ENCODE measurements at regions not wholly inside any gene's neighbourhood (a gene's known extent, or its start where the extent isn't known, plus 50 kb on each side); places are given as distances from the start of the nearest gene placed in this dataset.
"Not testable (repeated sequence)": the region's sequence is repeated elsewhere in the genome, so short reads cannot be mapped to it uniquely, and the experiment has no call there.

DNA sequence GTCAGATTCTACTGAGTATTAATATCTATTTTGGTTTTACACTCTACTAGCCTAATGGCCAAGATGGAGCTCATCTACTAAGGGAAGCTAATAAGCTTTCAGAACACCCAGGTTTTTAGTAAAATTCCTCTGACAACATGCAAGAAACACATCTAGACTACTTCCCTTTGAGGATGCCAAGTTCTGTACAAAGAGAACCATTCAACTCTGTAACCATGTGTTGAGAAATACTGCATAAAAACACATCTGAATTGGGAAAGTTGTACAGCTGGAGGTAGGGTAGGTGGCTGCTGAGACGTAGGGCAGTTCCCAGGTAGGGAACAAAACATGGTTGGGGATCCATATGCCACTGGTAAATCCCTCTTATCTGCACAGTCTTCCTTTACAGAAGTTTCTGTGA is 66.2 kb downstream of the SC5D start:
- DNase-seq, result no peak

DNA sequence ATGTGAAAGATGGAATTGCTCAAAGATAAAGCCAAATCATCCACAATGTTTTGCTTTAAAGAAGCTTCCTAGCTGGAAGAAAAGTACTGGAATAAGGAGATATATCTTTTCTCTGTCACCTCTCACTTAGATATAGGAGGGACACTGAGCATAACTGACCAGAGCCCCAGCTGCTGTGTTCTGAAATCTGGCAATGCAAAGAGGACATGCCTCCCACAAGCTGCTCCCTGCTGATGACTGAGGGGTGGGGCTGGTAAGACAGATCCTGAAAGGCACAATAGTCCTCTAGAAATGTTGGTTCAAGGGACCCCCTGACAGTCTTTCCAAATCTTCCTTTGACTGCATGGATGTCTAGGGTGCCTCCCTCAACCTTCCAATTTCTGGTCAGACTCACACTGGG is 67.0 kb downstream of the SC5D start:
- DNase-seq, result no peak

DNA sequence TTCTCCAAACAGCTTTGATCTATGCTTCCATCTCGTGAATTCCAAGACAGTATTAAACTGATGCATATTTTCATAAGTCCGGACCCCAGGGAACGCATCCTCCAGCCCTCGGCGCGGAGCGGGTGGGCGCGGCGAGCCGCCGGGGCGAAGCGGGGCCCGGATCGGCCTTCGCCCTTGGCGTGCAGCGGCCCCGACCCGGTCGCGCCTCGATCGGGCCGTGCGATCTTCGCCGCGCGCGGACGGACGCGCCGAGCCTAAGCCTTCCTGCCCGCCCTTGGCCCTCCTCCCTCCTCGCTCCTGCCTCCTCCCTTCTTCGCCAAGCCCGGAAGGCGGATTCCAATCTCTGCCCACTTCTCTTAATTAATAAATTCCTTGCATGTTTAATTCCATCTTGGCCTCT is 70.4 kb downstream of the SC5D start:
- not testable (repeated sequence) for DNase-seq

DNA sequence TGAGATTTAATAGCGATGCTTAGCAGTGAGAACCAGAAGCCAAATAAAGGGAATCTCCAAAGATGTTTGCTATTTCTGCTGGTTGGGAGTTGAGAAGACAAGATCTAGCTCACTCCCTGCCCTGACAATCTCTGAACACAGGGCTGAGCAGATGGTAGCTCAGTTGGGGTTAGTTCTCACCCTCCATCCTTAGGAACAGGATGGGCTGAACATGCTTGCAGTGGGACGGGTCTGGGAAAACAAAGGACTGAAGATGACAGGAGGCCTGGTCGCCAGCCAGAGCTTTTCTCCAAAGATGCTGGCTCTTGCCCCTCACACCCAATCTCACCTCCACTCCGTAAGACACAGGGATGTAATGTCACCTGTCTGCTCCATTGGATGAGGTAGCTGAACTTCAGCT is 72.7 kb downstream of the SC5D start:
- DNase-seq, result no peak

DNA sequence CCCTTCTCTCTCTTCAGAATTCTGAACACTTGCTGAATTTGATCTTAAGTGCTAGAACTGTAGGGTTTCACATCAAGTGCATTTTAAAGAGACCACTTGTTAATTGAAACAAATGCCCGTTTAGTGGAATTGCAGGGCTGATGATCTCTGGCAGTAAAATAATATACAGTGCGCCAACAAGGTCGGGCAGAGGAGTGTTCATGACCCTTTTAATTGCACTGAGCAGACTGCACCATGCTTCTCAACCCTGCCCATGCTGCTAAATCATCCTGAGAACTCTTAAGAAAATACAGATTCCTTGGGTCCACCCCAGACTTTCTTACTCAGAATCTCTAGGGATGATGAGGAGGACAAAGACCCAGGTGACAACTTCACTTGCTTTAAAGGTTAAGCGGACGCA is 73.5 kb downstream of the SC5D start:
- no peak for DNase-seq

DNA sequence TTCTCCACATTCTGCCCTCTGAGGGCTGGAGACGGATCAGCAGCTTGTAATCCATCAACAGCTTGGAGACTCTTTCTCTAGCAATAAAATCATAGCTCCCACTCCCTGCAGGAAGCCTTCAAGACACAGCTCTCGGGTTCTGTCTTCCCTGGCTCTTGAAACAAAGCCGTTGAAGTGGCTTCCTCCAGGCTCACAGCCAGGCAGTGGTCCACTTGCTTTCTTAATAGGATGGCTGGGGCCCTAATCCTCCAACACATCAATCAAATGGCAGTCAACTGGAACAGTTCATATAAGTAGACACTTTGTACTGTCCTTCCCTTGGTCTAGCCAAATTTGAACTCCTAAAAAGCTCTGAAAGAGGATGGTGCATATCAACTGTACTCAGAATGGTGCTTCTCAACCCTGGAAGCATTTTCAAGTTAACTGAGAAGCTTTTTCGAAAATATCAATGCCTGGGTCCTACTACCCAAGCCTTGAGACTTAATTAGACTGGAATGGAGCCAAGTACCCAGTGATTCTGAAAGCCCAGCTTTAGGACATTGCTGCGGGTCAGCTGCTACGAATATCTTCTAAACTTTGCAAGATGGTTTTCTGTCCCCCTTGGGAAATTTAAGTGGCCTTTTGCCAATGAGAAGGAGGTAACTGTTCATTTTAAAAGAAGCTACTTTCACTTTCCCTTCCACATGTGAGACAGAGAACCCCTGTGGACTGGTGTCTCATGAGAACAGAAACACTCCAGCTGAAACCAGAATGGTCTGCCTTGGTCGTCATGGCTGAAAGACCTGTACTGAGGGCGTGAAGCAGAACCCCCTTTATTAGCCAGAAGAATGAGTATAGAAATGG is 74.7 kb downstream of the SC5D start:
- peak; percentile 9 for DNase-seq

DNA sequence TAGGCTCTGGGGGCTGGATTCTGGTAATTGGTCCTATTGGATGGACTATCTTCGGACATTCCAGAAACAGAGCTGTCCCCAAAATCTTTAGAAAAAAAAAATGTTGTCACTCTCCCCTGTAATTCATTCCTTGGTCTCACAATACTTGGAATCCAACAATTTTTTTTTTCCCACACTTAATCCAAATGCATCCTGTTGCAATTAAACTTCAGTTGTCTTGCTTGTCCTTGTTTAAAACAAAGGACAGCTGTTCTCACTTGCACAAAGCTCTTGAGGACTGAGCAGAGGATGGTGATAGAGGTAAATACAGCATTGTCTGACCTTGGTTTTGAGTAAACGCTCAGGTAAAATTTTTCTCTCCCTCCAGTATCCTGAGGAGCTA is 75.3 kb downstream of the SC5D start:
- no peak for DNase-seq

DNA sequence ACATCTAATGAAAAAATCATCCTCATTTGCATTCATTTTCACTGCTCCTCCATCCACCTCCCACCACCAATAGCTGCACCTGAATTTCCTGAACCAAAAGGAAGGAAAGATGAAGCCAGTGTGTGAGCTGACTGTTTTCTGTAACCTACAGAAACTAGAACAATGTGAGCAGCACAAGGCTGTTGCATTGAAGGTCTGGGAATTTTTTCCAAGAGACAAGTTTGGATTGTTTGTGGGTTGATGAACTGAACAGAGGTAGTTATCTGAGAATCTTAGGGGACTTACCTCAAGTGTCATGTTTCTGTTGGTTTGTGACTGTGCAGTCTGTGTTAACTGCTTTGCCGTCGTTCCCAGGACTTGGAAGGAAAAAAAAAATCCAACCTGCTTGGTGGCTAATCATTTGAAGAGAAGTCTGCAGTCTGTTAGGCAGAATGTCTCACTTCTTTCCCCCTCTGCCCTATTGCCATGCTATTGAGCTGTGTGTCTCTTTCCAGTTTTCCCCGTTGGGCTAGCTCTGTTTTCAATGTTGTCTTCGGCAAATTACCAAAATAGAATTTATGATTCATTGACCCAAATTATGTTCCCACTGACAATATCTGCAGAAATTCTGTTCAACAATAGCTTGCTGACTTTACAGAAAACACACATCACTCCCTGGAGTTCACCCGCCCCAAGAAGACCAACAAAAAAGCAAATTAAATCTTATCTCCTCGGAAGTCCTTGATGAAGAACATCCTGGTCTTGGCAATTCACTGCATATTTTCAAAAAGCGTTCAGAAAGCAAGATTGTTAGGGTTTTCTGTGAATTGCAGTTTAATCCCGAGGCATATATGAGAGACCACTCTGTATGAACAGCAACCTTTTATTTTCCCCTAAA is 76.0 kb downstream of the SC5D start:
- no peak for DNase-seq

DNA sequence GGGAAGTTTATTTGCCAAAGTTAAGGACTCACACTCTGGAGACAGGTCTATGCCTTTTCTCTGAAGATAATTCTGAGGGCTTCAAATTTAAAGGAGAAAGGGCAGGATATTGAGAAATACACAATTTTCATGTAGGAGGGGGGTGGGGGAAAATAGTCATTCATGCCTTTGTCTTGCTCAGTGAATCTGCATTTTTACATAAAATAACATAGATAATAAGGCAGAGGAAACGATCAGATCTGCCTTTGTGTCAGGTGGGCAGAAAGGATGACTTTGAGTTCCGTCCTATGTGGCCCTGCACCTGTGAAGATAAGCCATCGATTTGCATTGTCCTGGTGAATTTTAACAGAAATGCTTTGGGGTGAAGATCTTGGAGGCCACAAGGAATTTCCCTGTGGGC is 76.8 kb downstream of the SC5D start:
- DNase-seq, result no peak

DNA sequence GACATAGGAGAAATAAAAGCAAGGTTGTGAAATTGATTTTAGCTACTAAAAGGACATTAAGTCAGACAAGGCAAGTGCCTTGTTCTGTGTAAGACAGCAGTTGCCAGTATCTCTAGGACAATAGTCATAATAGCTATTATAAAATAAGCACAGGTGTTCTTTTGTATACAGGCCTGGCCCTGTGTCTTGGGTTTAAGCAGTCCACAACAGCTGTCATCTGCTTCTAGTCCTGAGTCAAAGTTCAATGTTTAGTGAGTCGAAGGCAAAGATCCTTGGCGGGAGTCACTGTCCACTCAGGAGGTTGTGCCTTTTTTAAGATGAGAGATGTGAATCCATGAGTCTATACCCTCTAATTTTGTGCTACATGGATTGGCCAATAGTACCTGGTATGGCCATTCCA is 79.5 kb downstream of the SC5D start:
- DNase-seq, result no peak

DNA sequence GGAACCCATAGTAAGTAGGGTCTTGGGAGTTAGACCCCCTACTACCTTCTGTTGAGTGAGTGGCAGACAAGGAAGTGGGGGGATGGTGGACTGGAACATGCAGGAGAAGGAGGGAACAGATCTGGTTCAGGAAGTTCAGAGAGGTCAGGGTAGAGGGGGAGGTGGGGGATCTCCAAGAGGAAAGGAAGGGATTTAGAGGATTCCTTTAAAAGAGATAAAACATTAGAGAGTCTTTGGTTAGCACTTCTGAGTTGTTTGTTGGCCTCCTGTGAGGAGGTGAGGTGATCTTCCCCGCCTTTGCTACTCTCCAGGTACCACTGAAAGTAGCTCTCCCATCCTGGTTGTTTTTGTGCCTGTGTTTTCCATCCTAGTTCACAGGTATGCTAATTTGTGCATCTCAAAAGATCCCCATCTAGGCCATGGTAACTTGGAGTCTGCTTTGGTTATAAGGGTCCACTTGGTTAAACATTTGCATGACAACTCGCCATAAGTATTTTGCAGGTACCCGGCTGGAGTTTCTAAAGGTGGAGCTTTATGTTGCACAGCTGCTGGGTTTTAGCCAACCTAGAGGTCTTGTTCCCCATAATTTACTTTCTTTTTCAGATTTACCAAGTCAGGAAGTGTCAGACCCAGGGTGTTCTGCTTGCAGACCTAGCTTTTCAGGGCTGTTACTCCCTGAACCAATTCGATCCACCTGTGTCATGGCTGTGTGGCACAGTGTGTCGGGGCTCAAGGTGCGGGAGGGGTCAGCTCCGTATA is 79.3 kb upstream of the SORL1 start:
- no peak for DNase-seq

DNA sequence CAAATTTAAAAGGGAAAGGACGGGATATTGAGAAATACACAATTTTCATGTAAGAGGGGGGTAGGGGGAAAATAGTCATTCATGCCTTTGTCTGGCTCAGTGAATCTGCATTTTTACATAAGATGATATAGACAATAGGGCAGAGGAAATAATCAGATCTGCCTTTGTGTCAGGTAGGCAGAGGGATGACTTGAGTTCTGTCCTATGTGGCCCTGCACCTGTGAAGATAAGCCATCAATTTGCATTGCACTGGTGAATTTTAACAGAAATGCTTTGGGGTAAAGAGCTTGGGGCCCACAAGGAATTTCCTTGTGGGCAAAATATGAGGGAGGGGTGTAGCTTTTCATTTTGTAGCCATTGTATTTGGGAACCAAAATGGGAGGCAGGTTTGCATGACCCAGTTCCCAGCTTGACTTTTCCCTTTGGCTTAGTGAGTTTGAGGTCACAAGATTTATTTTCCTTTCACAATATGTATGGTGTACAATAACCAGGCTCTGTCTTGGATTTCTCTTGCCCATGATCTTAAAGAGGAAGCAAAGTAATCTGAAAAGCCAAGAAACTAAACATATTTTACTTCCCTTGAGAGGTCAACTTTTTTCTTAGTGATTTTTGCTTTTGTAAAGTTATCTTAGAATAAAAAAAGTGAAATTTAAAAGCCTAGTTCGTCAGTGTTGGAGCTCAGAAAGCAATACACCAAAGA is 77.7 kb upstream of the SORL1 start:
- no peak for DNase-seq

DNA sequence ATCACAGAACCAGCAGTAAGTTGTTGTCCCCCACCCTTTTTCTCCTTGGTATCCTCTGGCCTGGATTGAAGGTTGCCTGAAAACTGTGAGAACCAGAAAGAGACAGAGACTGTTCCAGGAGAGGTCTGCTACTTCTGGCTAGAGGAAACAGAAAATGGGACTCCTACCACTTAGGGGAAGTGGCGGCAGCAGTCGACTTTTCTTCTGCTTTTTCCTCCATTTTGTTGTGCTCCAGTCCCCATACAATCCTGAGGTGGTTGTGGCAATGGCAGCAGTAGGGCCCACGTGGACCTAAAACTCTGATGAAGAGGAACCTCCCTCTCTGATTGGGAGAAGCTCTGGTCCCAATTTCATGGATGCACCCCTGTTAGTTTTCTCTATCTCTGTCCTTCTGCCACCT is 76.0 kb upstream of the SORL1 start:
- no peak for DNase-seq

DNA sequence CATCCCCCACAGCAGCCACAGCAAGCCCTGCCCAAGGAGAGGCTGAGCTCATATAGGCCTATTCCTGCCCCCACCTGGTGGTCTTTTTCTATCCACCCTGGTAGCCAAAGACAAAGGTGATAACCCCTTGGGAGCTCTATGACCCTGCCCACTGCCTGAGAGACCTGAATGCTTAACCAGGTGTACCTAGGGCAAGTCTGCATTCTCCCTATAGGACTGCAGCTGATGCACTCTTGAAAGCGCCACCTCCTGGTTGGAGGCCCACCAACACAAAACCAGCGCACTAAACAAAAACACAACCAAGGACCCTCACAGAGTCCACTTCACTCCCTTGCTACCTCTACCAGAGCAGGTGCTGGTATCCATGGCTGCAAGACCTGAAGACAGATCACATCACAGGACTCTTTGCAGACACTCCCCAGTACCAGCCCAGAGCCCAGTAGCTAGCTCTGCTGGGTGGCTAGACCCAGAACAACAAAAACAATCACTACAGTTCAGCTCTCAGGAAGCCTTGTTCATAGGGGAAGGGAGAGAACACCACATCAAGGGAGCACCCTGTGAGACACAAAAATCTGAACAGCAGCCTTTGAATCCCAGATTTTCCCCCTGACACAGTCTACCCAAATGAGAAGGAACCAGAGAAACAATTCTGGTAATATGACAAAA is 72.8 kb upstream of the SORL1 start:
- not testable (repeated sequence) for DNase-seq

DNA sequence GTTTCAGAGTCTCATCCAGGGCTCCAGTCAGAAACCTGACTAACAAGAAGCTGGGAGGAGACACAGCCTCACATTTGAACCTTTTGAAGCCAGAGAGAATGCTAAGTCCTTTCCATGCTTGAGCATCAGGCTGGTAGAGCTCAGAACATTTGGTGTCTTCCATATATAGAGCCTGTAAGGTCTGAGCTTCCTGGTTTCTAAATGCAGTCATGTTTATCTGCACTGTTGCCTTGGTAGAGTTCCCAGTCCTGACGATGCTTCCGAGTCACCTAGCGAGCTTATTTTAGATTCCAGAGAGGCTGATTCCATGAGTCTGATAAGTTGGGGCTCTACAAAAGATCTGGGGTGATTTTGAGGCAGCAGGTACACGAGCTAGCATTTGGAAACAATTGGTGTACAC is 68.4 kb upstream of the SORL1 start:
- DNase-seq, result no peak

DNA sequence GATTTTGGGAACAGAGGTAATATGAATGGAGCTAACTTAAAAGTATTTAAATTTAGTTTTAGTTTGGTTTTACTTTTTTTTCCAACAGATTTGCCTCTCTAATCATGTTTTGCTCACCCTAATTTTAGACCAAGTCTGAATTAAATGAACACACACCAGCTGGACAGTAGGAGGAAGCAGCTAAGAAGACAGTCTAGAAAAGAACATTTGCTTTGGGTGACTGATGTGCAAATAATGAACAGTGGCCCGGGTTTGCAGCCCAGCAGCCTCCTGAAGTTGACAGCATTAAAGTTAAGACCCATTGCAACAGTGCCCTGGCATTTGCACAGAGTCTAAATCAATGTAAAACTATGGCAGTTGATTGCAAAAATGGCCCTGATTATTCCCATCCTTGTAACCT is 66.4 kb upstream of the SORL1 start:
- no peak for DNase-seq

Measured in activated gamma-delta T cell treated with Interleukin-2 at 50 U/mL for 16 hours (primary cell).